ENCODE measurements at regions not wholly inside any gene's neighbourhood (a gene's known extent, or its start where the extent isn't known, plus 50 kb on each side); places are given as distances from the start of the nearest gene placed in this dataset.

DNA sequence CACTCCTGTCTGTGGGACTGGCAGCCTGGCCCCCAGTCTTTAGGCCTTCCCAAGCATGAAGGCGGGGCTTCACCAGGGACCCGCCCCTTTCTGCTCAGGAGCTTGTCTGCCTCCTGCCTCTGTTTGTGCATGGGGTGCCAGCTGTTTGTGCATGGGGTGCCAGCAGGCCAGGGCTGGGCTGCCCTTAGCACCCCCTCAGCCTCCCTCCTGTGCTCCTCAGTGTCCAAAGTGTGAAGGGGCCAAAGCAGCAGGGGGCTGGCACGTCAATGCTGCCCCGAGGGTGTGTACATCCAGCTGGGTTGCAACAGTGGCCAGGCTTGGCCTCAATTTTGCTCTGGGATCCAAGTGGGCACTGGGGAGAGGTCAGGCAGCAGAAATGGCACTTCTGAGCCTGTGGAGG, 298.0 kb upstream of the GALNT5 start:
- ChIA-PET POLR2A (no interaction called here), CTCF (no interaction called here)
- Mint-ChIP-seq H3K9me3 (peaks cover 17% of the 10 kb centered on the region), H3K4me3 (no peak overlapping the region), H3K4me1 (no peaks in the 10 kb centered on the region), H3K27ac (no peak overlapping the region), H3K36me3 (peaks cover 14% of the 10 kb centered on the region), H3K27me3 (ENCODE audit: low read depth) (no peaks in the 10 kb centered on the region)
- ATAC-seq, result no peak
- no peak for DNase-seq (ENCODE audit: low spot score)
- no peak for TF ChIP-seq JAZF1 (CRISPR knock-in tag; IDR thresholded peaks at IDR 0.05)
- TF ChIP-seq ZNF232 (CRISPR knock-in tag; IDR thresholded peaks at IDR 0.05), result no peak
- TF ChIP-seq, protein P1, sequence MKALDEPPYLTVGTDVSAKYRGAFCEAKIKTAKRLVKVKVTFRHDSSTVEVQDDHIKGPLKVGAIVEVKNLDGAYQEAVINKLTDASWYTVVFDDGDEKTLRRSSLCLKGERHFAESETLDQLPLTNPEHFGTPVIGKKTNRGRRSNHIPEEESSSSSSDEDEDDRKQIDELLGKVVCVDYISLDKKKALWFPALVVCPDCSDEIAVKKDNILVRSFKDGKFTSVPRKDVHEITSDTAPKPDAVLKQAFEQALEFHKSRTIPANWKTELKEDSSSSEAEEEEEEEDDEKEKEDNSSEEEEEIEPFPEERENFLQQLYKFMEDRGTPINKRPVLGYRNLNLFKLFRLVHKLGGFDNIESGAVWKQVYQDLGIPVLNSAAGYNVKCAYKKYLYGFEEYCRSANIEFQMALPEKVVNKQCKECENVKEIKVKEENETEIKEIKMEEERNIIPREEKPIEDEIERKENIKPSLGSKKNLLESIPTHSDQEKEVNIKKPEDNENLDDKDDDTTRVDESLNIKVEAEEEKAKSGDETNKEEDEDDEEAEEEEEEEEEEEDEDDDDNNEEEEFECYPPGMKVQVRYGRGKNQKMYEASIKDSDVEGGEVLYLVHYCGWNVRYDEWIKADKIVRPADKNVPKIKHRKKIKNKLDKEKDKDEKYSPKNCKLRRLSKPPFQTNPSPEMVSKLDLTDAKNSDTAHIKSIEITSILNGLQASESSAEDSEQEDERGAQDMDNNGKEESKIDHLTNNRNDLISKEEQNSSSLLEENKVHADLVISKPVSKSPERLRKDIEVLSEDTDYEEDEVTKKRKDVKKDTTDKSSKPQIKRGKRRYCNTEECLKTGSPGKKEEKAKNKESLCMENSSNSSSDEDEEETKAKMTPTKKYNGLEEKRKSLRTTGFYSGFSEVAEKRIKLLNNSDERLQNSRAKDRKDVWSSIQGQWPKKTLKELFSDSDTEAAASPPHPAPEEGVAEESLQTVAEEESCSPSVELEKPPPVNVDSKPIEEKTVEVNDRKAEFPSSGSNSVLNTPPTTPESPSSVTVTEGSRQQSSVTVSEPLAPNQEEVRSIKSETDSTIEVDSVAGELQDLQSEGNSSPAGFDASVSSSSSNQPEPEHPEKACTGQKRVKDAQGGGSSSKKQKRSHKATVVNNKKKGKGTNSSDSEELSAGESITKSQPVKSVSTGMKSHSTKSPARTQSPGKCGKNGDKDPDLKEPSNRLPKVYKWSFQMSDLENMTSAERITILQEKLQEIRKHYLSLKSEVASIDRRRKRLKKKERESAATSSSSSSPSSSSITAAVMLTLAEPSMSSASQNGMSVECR (CRISPR knock-in tag; IDR thresholded peaks at IDR 0.05; ENCODE audit: borderline replicate concordance), result no peak
- no peak for TF ChIP-seq ZNF219 (CRISPR knock-in tag; IDR thresholded peaks at IDR 0.05; ENCODE audit: borderline replicate concordance)
- TF ChIP-seq NFATC4 (CRISPR knock-in tag; IDR thresholded peaks at IDR 0.05), result no peak
- TF ChIP-seq ZNF263 (CRISPR knock-in tag; IDR thresholded peaks at IDR 0.05; ENCODE audit: low read depth), result no peak
- TF ChIP-seq, protein P2, sequence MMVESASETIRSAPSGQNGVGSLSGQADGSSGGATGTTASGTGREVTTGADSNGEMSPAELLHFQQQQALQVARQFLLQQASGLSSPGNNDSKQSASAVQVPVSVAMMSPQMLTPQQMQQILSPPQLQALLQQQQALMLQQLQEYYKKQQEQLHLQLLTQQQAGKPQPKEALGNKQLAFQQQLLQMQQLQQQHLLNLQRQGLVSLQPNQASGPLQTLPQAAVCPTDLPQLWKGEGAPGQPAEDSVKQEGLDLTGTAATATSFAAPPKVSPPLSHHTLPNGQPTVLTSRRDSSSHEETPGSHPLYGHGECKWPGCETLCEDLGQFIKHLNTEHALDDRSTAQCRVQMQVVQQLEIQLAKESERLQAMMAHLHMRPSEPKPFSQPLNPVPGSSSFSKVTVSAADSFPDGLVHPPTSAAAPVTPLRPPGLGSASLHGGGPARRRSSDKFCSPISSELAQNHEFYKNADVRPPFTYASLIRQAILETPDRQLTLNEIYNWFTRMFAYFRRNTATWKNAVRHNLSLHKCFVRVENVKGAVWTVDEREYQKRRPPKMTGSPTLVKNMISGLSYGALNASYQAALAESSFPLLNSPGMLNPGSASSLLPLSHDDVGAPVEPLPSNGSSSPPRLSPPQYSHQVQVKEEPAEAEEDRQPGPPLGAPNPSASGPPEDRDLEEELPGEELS (CRISPR knock-in tag; IDR thresholded peaks at IDR 0.05), result no peak
- no peak for TF ChIP-seq EMX1 (CRISPR knock-in tag; IDR thresholded peaks at IDR 0.05)

DNA sequence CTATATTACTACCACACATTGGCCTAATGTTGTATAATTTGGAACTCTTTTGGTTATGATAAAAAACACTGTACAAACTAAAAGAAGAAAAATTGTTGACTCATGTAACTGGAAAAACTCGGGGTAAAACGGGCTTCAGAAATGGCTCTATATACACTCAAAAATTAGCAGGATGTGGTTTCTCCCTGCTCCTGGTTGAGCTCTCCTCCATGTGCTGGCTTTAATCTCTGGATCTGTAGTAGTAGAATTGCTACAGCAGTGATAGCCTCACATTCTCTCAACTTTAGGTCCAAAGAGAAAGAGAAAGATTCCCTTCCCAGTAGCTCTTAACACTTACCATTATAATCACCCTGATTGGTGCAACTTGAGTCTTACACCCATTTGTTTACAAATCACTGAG, 274.9 kb upstream of the GALNT5 start:
- no peak overlapping the region for H3K4me3 Mint-ChIP-seq
- H3K4me1 Mint-ChIP-seq, result no peaks in the 10 kb centered on the region
- no peaks in the 10 kb centered on the region for H3K27me3 Mint-ChIP-seq (ENCODE audit: low read depth)
- no peak overlapping the region for H3K27ac Mint-ChIP-seq
- no peak for DNase-seq (ENCODE audit: low spot score)
- no peaks in the 10 kb centered on the region for H3K36me3 Mint-ChIP-seq
- CTCF ChIA-PET, result no interaction called here
- TF ChIP-seq ETV6 (CRISPR knock-in tag; IDR thresholded peaks at IDR 0.05) (no peak), JUN (CRISPR knock-in tag; IDR thresholded peaks at IDR 0.05) (no peak), GTF2I (CRISPR knock-in tag; conservative IDR thresholded peaks at IDR 0.05) (no peak), ZNF219 (CRISPR knock-in tag; IDR thresholded peaks at IDR 0.05; ENCODE audit: borderline replicate concordance) (no peak), ZNF396 (CRISPR knock-in tag; IDR thresholded peaks at IDR 0.05; ENCODE audit: borderline replicate concordance) (no peak), RORB (CRISPR knock-in tag; IDR thresholded peaks at IDR 0.05) (no peak), FOXP1 (CRISPR knock-in tag; IDR thresholded peaks at IDR 0.05; ENCODE audit: borderline replicate concordance) (no peak)
- TF ChIP-seq, protein P3, sequence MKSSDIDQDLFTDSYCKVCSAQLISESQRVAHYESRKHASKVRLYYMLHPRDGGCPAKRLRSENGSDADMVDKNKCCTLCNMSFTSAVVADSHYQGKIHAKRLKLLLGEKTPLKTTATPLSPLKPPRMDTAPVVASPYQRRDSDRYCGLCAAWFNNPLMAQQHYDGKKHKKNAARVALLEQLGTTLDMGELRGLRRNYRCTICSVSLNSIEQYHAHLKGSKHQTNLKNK (CRISPR knock-in tag; IDR thresholded peaks at IDR 0.05), result no peak
- TF ChIP-seq, protein P4, sequence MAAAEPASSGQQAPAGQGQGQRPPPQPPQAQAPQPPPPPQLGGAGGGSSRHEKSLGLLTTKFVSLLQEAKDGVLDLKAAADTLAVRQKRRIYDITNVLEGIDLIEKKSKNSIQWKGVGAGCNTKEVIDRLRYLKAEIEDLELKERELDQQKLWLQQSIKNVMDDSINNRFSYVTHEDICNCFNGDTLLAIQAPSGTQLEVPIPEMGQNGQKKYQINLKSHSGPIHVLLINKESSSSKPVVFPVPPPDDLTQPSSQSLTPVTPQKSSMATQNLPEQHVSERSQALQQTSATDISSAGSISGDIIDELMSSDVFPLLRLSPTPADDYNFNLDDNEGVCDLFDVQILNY (CRISPR knock-in tag; IDR thresholded peaks at IDR 0.05), result no peak
- TF ChIP-seq, protein P5, sequence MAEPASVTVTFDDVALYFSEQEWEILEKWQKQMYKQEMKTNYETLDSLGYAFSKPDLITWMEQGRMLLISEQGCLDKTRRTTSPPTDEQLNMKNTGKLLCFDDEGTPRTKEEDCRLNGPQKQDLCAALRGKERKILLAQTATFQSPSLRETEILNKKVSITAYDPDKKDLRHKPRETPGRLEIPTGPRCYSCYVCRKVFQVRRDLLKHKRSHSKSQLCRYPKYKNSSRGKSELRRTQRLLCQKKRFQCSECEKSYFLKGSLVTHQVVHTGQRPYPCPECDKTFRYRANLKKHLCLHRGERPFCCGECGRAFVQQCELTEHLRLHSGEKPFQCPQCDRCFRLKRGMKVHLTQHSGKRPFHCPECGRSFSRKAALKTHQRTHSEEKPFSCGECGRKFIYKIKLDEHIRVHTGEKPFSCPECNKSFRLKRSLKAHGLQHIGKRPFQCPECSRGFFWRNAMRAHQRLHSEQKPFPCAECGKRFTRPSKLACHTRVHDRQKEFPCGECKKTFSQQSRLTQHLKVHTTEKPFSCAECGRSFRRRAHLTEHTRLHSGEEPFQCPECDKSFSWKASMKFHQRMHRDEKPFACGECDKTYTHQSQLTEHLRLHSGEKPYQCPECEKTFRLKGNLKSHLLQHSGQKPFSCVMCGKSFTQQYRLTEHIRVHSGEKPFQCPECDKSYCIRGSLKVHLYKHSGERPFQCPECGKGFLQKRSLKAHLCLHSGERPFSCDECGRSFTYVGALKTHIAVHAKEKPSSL (CRISPR knock-in tag; conservative IDR thresholded peaks at IDR 0.05), result no peak
- TF ChIP-seq, protein P6, sequence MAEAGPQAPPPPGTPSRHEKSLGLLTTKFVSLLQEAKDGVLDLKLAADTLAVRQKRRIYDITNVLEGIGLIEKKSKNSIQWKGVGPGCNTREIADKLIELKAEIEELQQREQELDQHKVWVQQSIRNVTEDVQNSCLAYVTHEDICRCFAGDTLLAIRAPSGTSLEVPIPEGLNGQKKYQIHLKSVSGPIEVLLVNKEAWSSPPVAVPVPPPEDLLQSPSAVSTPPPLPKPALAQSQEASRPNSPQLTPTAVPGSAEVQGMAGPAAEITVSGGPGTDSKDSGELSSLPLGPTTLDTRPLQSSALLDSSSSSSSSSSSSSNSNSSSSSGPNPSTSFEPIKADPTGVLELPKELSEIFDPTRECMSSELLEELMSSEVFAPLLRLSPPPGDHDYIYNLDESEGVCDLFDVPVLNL (CRISPR knock-in tag; IDR thresholded peaks at IDR 0.05; ENCODE audit: borderline replicate concordance, low read depth), result no peak
- ATAC-seq, result no peak
- POLR2A ChIA-PET, result no interaction called here
- H3K9me3 Mint-ChIP-seq, result no peaks in the 10 kb centered on the region
